Mucosa of rectum (tissue), 2 donors: ENCODE measurements at regions not wholly inside any gene's neighbourhood (a gene's known extent, or its start where the extent isn't known, plus 50 kb on each side); places are given as distances from the start of the nearest gene placed in this dataset.

ENCODE experiments used
- H3K27ac ChIP-seq, 2 donors: one replicate each; pipeline ENCODE4 v1.7.0; 2013; ENCODE audit warnings: inconsistent platforms in 2 of 2, low read depth in 2 of 2, low read length in 2 of 2
- H3K27me3 ChIP-seq, 2 donors: one replicate each; pipeline ENCODE4 v1.7.0; 2013; ENCODE audit warnings: low read length in 2 of 2; ENCODE audit not compliant: control insufficient read depth in 2 of 2, insufficient read depth in 2 of 2
- H3K36me3 ChIP-seq, 2 donors: one replicate each; pipeline ENCODE4 v1.7.0; 2013; ENCODE audit warnings: low read length in 2 of 2; ENCODE audit not compliant: control insufficient read depth in 2 of 2, insufficient read depth in 2 of 2
- H3K4me1 ChIP-seq, 2 donors: one replicate each; pipeline ENCODE4 v1.7.0; 2013; ENCODE audit warnings: low read length in 2 of 2, mild to moderate bottlenecking in 1 of 2; ENCODE audit not compliant: control insufficient read depth in 2 of 2, insufficient read depth in 2 of 2
- H3K4me3 ChIP-seq, 2 donors: one replicate each; pipeline ENCODE4 v1.7.0; 2013; ENCODE audit warnings: low read length in 2 of 2
- H3K9ac ChIP-seq, 2 donors: one replicate each; pipeline ENCODE4 v1.7.0; 2013; ENCODE audit warnings: low read length in 2 of 2, low read depth in 1 of 2, mild to moderate bottlenecking in 1 of 2
- H3K9me3 ChIP-seq, 2 donors: one replicate each; pipeline ENCODE4 v1.7.0; 2013; ENCODE audit warnings: low read length in 2 of 2; ENCODE audit not compliant: control insufficient read depth in 2 of 2
- donor health status: healthy.
- donor health status: Normal muscosa, but diverticular disease.

DNA sequence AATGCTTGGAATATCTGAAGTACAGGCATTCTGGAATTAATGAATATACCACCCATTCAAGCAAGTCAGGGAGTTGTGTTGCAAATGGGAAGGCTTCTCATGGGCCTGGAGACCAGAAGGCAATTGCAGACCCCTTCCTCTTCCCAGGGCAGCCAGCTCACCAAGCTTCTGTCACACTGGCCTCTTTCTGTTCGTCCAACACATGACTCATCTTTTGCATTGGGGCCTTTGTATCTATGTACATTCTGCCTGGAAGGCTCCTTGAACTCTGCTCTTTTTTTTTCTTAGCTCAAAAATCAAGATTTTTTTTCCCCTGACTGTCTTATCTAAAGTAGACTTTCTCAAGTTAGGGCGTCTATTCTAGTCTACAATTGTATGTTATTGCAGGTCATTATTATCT is 132.9 kb upstream of the MYLIP start:
- Histone ChIP-seq H3K9me3 (no peaks in the 10 kb centered on the region), H3K27ac (no peak overlapping the region), H3K36me3 (no peaks in the 10 kb centered on the region), H3K27me3 (no peaks in the 10 kb centered on the region), H3K9ac (no peak overlapping the region), H3K4me1 (no peaks in the 10 kb centered on the region), H3K4me3 (no peak overlapping the region)

- H3K27me3 ChIP-seq = no peaks in the 10 kb centered on the region
- no peaks in the 10 kb centered on the region for H3K36me3 ChIP-seq
- no peak overlapping the region for H3K4me3 ChIP-seq
- H3K9ac ChIP-seq = no peak overlapping the region
- H3K4me1 ChIP-seq = no peaks in the 10 kb centered on the region
- no peaks in the 10 kb centered on the region for H3K9me3 ChIP-seq
- no peak overlapping the region for H3K27ac ChIP-seq
Observed at GRCh38 chr6:15995493-15995892, 133.4 kb upstream of the MYLIP start.

DNA sequence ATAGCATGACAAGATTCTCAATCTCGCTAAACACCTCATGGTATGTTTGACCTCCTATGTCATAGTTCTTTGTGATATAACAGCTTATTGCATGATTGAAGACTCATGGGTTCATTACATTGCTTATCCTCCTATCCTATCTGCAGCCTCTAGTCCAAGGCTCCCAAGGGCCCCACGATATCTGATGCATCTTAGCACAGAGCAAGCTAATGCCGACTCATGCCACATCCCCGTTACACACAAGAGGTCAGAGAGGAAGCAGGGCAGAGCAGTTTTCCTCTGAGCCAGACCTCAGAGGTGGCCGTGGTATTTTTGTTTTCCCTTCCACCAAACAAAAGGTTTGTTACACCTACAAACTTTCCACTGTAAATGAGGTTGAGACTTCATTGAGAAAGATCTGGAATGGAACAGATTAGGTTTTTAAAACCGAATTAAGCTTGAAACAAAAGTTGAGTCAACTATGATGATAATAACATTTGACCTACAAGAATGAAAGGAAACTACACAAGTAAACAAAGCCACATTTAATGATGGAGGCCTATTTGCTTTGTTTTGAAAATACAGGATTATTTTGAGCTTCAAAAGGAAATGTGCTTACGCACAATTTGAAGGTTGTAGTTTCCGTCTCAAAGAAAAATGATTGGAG is 133.9 kb upstream of the MYLIP start:
- no peak overlapping the region for H3K9ac ChIP-seq
- no peaks in the 10 kb centered on the region for H3K27me3 ChIP-seq
- no peak overlapping the region for H3K27ac ChIP-seq
- no peaks in the 10 kb centered on the region for H3K9me3 ChIP-seq
- H3K4me3 ChIP-seq = no peak overlapping the region
- no peaks in the 10 kb centered on the region for H3K36me3 ChIP-seq
- no peaks in the 10 kb centered on the region for H3K4me1 ChIP-seq

- H3K27ac ChIP-seq = no peak overlapping the region
- H3K9ac ChIP-seq = no peak overlapping the region
- no peak overlapping the region for H3K4me3 ChIP-seq
- no peaks in the 10 kb centered on the region for H3K9me3 ChIP-seq
- no peaks in the 10 kb centered on the region for H3K27me3 ChIP-seq
- no peaks in the 10 kb centered on the region for H3K4me1 ChIP-seq
- no peaks in the 10 kb centered on the region for H3K36me3 ChIP-seq
Observed at GRCh38 chr6:15993716-15994228, 135.1 kb upstream of the MYLIP start.

- Histone ChIP-seq H3K4me1 (no peaks in the 10 kb centered on the region), H3K36me3 (no peaks in the 10 kb centered on the region), H3K9me3 (no peaks in the 10 kb centered on the region), H3K27ac (no peak overlapping the region), H3K4me3 (no peak overlapping the region), H3K9ac (no peak overlapping the region), H3K27me3 (no peaks in the 10 kb centered on the region)
Observed at GRCh38 chr6:15990179-15990578, 138.7 kb upstream of the MYLIP start.

DNA sequence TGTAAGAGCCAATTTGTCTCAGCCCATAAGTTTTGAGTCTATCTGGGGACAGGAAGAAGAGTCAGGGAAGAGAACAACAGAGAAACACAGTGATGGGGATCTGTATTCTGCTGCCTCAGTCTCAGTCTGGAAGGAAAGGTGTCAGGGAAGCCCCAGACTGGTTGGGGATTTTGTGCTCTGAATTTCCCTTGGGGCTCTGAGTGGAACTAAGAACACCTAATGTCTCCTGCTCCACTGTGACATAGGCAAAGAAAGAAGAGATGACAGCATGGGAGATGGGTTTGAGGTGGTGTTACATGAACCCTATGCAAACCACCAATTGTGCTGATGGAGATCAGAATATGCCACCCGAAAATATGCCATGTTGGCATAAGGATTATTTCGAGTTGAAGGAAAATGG is 139.5 kb upstream of the MYLIP start:
- no peak overlapping the region for H3K4me3 ChIP-seq
- no peak overlapping the region for H3K9ac ChIP-seq
- H3K27ac ChIP-seq = no peak overlapping the region
- no peaks in the 10 kb centered on the region for H3K27me3 ChIP-seq
- H3K4me1 ChIP-seq = no peaks in the 10 kb centered on the region
- H3K36me3 ChIP-seq = no peaks in the 10 kb centered on the region
- no peaks in the 10 kb centered on the region for H3K9me3 ChIP-seq

DNA sequence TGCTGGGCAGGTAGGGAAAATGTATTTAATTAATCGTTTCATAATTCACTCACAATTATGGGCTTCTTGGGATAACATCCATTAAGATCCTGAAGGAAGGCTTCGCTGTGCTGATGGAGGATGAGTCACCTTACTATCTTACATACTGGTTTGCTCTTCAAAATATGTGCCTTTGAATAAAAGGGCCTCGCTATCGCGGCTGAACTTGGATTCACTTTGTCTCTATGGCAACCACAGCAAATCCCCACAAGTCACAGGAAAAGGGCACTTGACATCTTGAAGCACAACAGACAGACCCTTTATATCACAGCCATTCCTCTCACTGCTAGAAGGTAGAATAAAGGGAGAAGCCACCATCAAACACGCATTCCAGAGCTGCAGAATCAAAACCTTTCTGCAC is 141.3 kb upstream of the MYLIP start:
- Histone ChIP-seq H3K4me1 (no peaks in the 10 kb centered on the region), H3K4me3 (no peak overlapping the region), H3K9me3 (no peaks in the 10 kb centered on the region), H3K27me3 (no peaks in the 10 kb centered on the region), H3K9ac (no peak overlapping the region), H3K27ac (no peak overlapping the region), H3K36me3 (no peaks in the 10 kb centered on the region)

- H3K9ac ChIP-seq = no peak overlapping the region
- no peak overlapping the region for H3K27ac ChIP-seq
- no peaks in the 10 kb centered on the region for H3K4me1 ChIP-seq
- H3K9me3 ChIP-seq = no peaks in the 10 kb centered on the region
- H3K27me3 ChIP-seq = no peaks in the 10 kb centered on the region
- H3K36me3 ChIP-seq = no peaks in the 10 kb centered on the region
- H3K4me3 ChIP-seq = no peak overlapping the region
Observed at GRCh38 chr6:15986027-15986629, 142.8 kb upstream of the MYLIP start.

- H3K4me1 ChIP-seq = no peaks in the 10 kb centered on the region
- no peak overlapping the region for H3K4me3 ChIP-seq
- H3K27me3 ChIP-seq = no peaks in the 10 kb centered on the region
- no peak overlapping the region for H3K27ac ChIP-seq
- H3K9ac ChIP-seq = no peak overlapping the region
- H3K9me3 ChIP-seq = no peaks in the 10 kb centered on the region
- H3K36me3 ChIP-seq = no peaks in the 10 kb centered on the region
Observed at GRCh38 chr6:15985379-15985959, 143.4 kb upstream of the MYLIP start.

DNA sequence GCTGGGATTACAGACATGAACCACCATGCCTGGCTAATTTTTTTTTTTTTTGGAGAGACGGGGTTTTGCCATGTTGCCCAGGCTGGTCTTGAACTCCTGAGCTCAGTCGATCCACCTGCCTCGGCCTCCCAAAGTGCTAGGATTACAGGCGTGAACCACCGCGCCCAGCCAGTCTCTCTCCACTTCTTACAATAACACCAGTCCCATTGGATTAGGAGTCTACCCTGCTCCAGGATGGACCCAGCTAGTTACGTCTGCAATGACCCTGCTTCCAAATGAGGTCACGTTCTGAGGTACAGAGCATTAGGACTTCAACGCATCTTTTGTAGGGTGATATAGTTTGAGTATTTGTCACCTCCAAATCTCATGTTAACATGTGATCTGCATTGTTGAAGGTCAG is 146.9 kb upstream of the MYLIP start:
- H3K36me3 ChIP-seq = no peaks in the 10 kb centered on the region
- no peak overlapping the region for H3K9ac ChIP-seq
- no peaks in the 10 kb centered on the region for H3K9me3 ChIP-seq
- peaks cover 0 to 3% of the 10 kb centered on the region in 2 donors for H3K4me1 ChIP-seq
- no peak overlapping the region for H3K4me3 ChIP-seq
- no peaks in the 10 kb centered on the region for H3K27me3 ChIP-seq
- no peak overlapping the region for H3K27ac ChIP-seq
